Esophagus muscularis mucosa (tissue), 4 donors: ENCODE measurements at regions not wholly inside any gene's neighbourhood (a gene's known extent, or its start where the extent isn't known, plus 50 kb on each side); places are given as distances from the start of the nearest gene placed in this dataset.
"Not testable (repeated sequence)": the region's sequence is repeated elsewhere in the genome, so short reads cannot be mapped to it uniquely, and the experiment has no call there.

Experiments used
- DNase-seq: peaks from one replicate; pipeline ENCODE4 v3.0.0-alpha.2; 2017; ENCODE audit errors: extremely low spot score
- H3K27ac ChIP-seq, 4 donors: fragments of 200-600 bp; sonication (generic); replicated peaks in 1 of 4; 1 replicate in 3 of 4; 2 replicates in 1 of 4; pipeline ENCODE4 v1.5.1; 2016 to 2019; ENCODE audit warnings: mild to moderate bottlenecking in 1 of 4
- H3K27me3 ChIP-seq, 4 donors: fragments of 200-600 bp; sonication (generic); one replicate each; pipeline versions ENCODE4 v1.5.1 to v1.6.0; 2016 to 2019
- H3K36me3 ChIP-seq, 4 donors: fragments of 200-600 bp; sonication (generic); one replicate each; pipeline ENCODE4 v1.5.1; 2016 to 2019
- H3K4me1 ChIP-seq, 4 donors: fragments of 200-600 bp; sonication (generic); one replicate each; pipeline ENCODE4 v1.5.1; 2016 to 2019
- H3K4me3 ChIP-seq, 4 donors: fragments of 200-600 bp; sonication (generic); 1 replicate in 2 of 4; 2 replicates in 2 of 4; pipeline ENCODE4 v1.5.1; 2016 to 2019; ENCODE audit warnings: mild to moderate bottlenecking in 4 of 4, moderate library complexity in 1 of 4
- H3K9me3 ChIP-seq, 4 donors: fragments of 200-600 bp; sonication (generic); 1 replicate in 3 of 4; 2 replicates in 1 of 4; pipeline ENCODE4 v1.5.1; 2016 to 2019
- CTCF ChIP-seq, 3 experiments: fragments of 200-600 bp in 2 of 3; fragments of 450-650 bp in 1 of 3; sonication (generic) in 2 of 3; IDR thresholded peaks; one replicate each; pipeline ENCODE4 v1.5.1; 2017 to 2019; ENCODE audit warnings: antibody characterized with exemption in 3 of 3, mild to moderate bottlenecking in 2 of 3, moderate library complexity in 1 of 3
- EP300 ChIP-seq: sonication (generic); formaldehyde crosslinking; IDR thresholded peaks from one replicate; pipeline ENCODE4 v1.6.1; 2017; ENCODE audit warnings: antibody characterized with exemption
- POLR2A ChIP-seq: fragments of 450-650 bp; IDR thresholded peaks from one replicate; pipeline ENCODE4 v1.6.1; 2017; ENCODE audit warnings: antibody characterized with exemption, moderate library complexity, mild to moderate bottlenecking, low read depth
- POLR2AphosphoS5 ChIP-seq, 2 donors: sonication (generic); formaldehyde crosslinking; IDR thresholded peaks; one replicate each; pipeline ENCODE4 v1.6.1; 2017; ENCODE audit warnings: antibody characterized with exemption in 2 of 2
- WGBS: methylation state at CpG from one replicate; pipeline ENCODE4 v1.1.5; 2018; 5-methylcytosine and 5-hydroxymethylcytosine counted together
- intact Hi-C: fragments of 100-400 bp; cut with DNase I; formaldehyde crosslinking; loops from one replicate; pipeline ENCODE4 v1.15.1; 2023

GRCh38 chr12:131599190-131600159, 111.4 kb upstream of the SFSWAP start:
- WGBS, result 83% methylated on average over 18 of the region's 33 CpGs
- DNase-seq, result no peak
- intact Hi-C loops, result no loop called here

GRCh38 chr12:131600160-131600532, 110.7 kb upstream of the SFSWAP start:
- no peak overlapping the region for H3K4me3 ChIP-seq
- DNase-seq, result no peak
- intact Hi-C loops, result no loop called here
- H3K9me3 ChIP-seq, result no peaks in the 10 kb centered on the region
- no peak overlapping the region for H3K27ac ChIP-seq
- peaks cover 0 to 50% (median 5%) of the 10 kb centered on the region in 4 donors for H3K27me3 ChIP-seq
- TF ChIP-seq CTCF (IDR thresholded peaks at IDR 0.05) (no peak), POLR2AphosphoS5 (IDR thresholded peaks at IDR 0.05) (no peak), EP300 (no peak), POLR2A (no peak)
- H3K36me3 ChIP-seq, result no peaks in the 10 kb centered on the region
- 88% methylated on average over 6 of the region's 6 CpGs for WGBS
- peaks cover 0 to 8% (median 6%) of the 10 kb centered on the region in 4 donors for H3K4me1 ChIP-seq

More at GRCh38 chr12:131599190-131600159, 111.4 kb upstream of the SFSWAP start:
- H3K9me3 ChIP-seq, result no peaks in the 10 kb centered on the region
- H3K27ac ChIP-seq, result no peak overlapping the region
- H3K4me3 ChIP-seq, result no peak overlapping the region
- peaks cover 0 to 44% (median 5%) of the 10 kb centered on the region in 4 donors for H3K27me3 ChIP-seq
- H3K4me1 ChIP-seq, result peaks cover 0 to 8% (median 6%) of the 10 kb centered on the region in 4 donors
- TF ChIP-seq EP300 (no peak), POLR2AphosphoS5 (IDR thresholded peaks at IDR 0.05) (no peak), CTCF (IDR thresholded peaks at IDR 0.05) (no peak), POLR2A (no peak)
- H3K36me3 ChIP-seq, result no peaks in the 10 kb centered on the region

GRCh38 chr12:131601499-131601898, 109.4 kb upstream of the SFSWAP start:
- H3K27ac ChIP-seq, intact Hi-C loops, DNase-seq, H3K4me3 ChIP-seq, H3K4me1 ChIP-seq, H3K9me3 ChIP-seq, H3K36me3 ChIP-seq: not testable (repeated sequence)
- WGBS, result 94% methylated on average over 2 of the region's 5 CpGs
- H3K27me3 ChIP-seq, result peaks cover 0 to 61% (median 7%) of the 10 kb centered on the region in 4 donors

GRCh38 chr12:131603106-131603938, 107.6 kb upstream of the SFSWAP start:
- no peak for DNase-seq
- Histone ChIP-seq H3K27me3 (peaks cover 0 to 68% (median 7%) of the 10 kb centered on the region in 4 donors), H3K4me1 (peaks cover 0 to 8% (median 8%) of the 10 kb centered on the region in 4 donors), H3K36me3 (no peaks in the 10 kb centered on the region), H3K4me3 (no peak overlapping the region), H3K9me3 (no peaks in the 10 kb centered on the region), H3K27ac (no peak overlapping the region)
- TF ChIP-seq POLR2A (no peak), CTCF (IDR thresholded peaks at IDR 0.05) (no peak), POLR2AphosphoS5 (IDR thresholded peaks at IDR 0.05) (no peak), EP300 (no peak)
- intact Hi-C loops, result no loop called here
- WGBS, result 87% methylated on average over 6 of the region's 8 CpGs
